Stimulated activated naive CD8-positive, alpha-beta T cell treated with anti-CD3 and anti-CD28 coated beads, Interleukin-15, amount 100 ng/mL, for 72 hours (primary cell): ENCODE measurements at regions not wholly inside any gene's neighbourhood (a gene's known extent, or its start where the extent isn't known, plus 50 kb on each side); places are given as distances from the start of the nearest gene placed in this dataset.
A peak's percentile ranks its signal among the peaks of the same experiment; 100 is the strongest.

Experiments
- ATAC-seq: fragments of 150-1000 bp; cut with Tn5 transposase; 2 replicates; pipeline ENCODE4 v1.10.0; 2021; ENCODE audit warnings: mild to moderate bottlenecking, moderate library complexity
- DNase-seq, 2 donors: peaks; one replicate each; pipeline ENCODE4 v3.0.0; 2021 to 2022
- H3K27ac Mint-ChIP-seq, 2 donors: one replicate each; pipeline ENCODE4 v1.8.0; 2022; ENCODE audit warnings: mild to moderate bottlenecking in 2 of 2, mixed read lengths in 2 of 2, moderate library complexity in 2 of 2
- H3K27me3 Mint-ChIP-seq: one replicate; pipeline ENCODE4 v1.8.0; 2022; ENCODE audit warnings: mixed read lengths
- H3K4me1 Mint-ChIP-seq: one replicate; pipeline ENCODE4 v1.8.0; 2022; ENCODE audit warnings: mild to moderate bottlenecking, mixed read lengths
- H3K4me3 Mint-ChIP-seq, 2 donors: one replicate each; pipeline ENCODE4 v1.8.0; 2022; ENCODE audit warnings: mild to moderate bottlenecking in 2 of 2, mixed read lengths in 2 of 2, moderate library complexity in 1 of 2
- H3K9me3 Mint-ChIP-seq, 2 donors: one replicate each; pipeline ENCODE4 v1.8.0; 2022; ENCODE audit warnings: mixed read lengths in 2 of 2

GRCh38 chr3:159796226-159796625 is 192.4 kb upstream of the IL12A start:
- H3K9me3 Mint-ChIP-seq, result no peaks in the 10 kb centered on the region
- no peak overlapping the region for H3K27ac Mint-ChIP-seq
- no peaks in the 10 kb centered on the region for H3K4me1 Mint-ChIP-seq
- ATAC-seq, result no peak
- no peak for DNase-seq
- H3K27me3 Mint-ChIP-seq, result no peaks in the 10 kb centered on the region
- no peak overlapping the region for H3K4me3 Mint-ChIP-seq

- H3K4me3 Mint-ChIP-seq, result no peak overlapping the region
- DNase-seq, result no peak
- no peaks in the 10 kb centered on the region for H3K9me3 Mint-ChIP-seq
- H3K4me1 Mint-ChIP-seq, result no peaks in the 10 kb centered on the region
- ATAC-seq, result peak; percentile 15
- H3K27ac Mint-ChIP-seq, result no peak overlapping the region
- no peaks in the 10 kb centered on the region for H3K27me3 Mint-ChIP-seq
Measured at GRCh38 chr3:159796744-159797143, 191.9 kb upstream of the IL12A start.

- Mint-ChIP-seq H3K9me3 (no peaks in the 10 kb centered on the region), H3K4me1 (no peaks in the 10 kb centered on the region), H3K27ac (no peak overlapping the region), H3K4me3 (no peak overlapping the region), H3K27me3 (peaks cover 8% of the 10 kb centered on the region)
- ATAC-seq (no peak), DNase-seq (no peak)
Measured at GRCh38 chr3:159797771-159798170, 190.9 kb upstream of the IL12A start.

- Mint-ChIP-seq H3K9me3 (no peaks in the 10 kb centered on the region), H3K27me3 (peaks cover 12% of the 10 kb centered on the region), H3K4me3 (no peak overlapping the region), H3K27ac (no peak overlapping the region), H3K4me1 (no peaks in the 10 kb centered on the region)
- DNase-seq (no peak), ATAC-seq (no peak)
Measured at GRCh38 chr3:159798951-159799350, 189.7 kb upstream of the IL12A start.

- DNase-seq (no peak), ATAC-seq (no peak)
- Mint-ChIP-seq H3K4me3 (no peak overlapping the region), H3K27ac (no peak overlapping the region), H3K4me1 (no peaks in the 10 kb centered on the region), H3K27me3 (peaks cover 12% of the 10 kb centered on the region), H3K9me3 (no peaks in the 10 kb centered on the region)
Measured at GRCh38 chr3:159800434-159801155, 188.0 kb upstream of the IL12A start.

- H3K4me3 Mint-ChIP-seq, result no peak overlapping the region
- ATAC-seq (no peak), DNase-seq (no peak)
- H3K27me3 Mint-ChIP-seq, result peaks cover 12% of the 10 kb centered on the region
- H3K9me3 Mint-ChIP-seq, result no peaks in the 10 kb centered on the region
- H3K4me1 Mint-ChIP-seq, result no peaks in the 10 kb centered on the region
- H3K27ac Mint-ChIP-seq, result no peak overlapping the region
Measured at GRCh38 chr3:159802864-159803263, 185.8 kb upstream of the IL12A start.

- no peak overlapping the region for H3K27ac Mint-ChIP-seq
- H3K27me3 Mint-ChIP-seq, result peaks cover 12% of the 10 kb centered on the region
- no peaks in the 10 kb centered on the region for H3K9me3 Mint-ChIP-seq
- DNase-seq, result no peak
- H3K4me1 Mint-ChIP-seq, result no peaks in the 10 kb centered on the region
- no peak for ATAC-seq
- no peak overlapping the region for H3K4me3 Mint-ChIP-seq
Measured at GRCh38 chr3:159803459-159803858, 185.2 kb upstream of the IL12A start.

- Mint-ChIP-seq H3K4me3 (no peak overlapping the region), H3K27ac (no peak overlapping the region), H3K4me1 (no peaks in the 10 kb centered on the region), H3K9me3 (no peaks in the 10 kb centered on the region), H3K27me3 (peaks cover 12% of the 10 kb centered on the region)
- ATAC-seq (peak; percentile 87), DNase-seq (peak; percentile 24 to 44)
Measured at GRCh38 chr3:159804726-159805410, 183.8 kb upstream of the IL12A start.

GRCh38 chr3:159805411-159805772 is 183.2 kb upstream of the IL12A start:
- no peaks in the 10 kb centered on the region for H3K4me1 Mint-ChIP-seq
- no peaks in the 10 kb centered on the region for H3K9me3 Mint-ChIP-seq
- H3K27me3 Mint-ChIP-seq, result peaks cover 12% of the 10 kb centered on the region
- DNase-seq (no peak), ATAC-seq (no peak)
- H3K27ac Mint-ChIP-seq, result no peak overlapping the region
- H3K4me3 Mint-ChIP-seq, result no peak overlapping the region

- H3K27ac Mint-ChIP-seq, result no peak overlapping the region
- ATAC-seq (no peak), DNase-seq (no peak)
- H3K27me3 Mint-ChIP-seq, result peaks cover 12% of the 10 kb centered on the region
- no peak overlapping the region for H3K4me3 Mint-ChIP-seq
- no peaks in the 10 kb centered on the region for H3K4me1 Mint-ChIP-seq
- H3K9me3 Mint-ChIP-seq, result no peaks in the 10 kb centered on the region
Measured at GRCh38 chr3:159806412-159806811, 182.2 kb upstream of the IL12A start.

- no peaks in the 10 kb centered on the region for H3K4me1 Mint-ChIP-seq
- no peak overlapping the region for H3K4me3 Mint-ChIP-seq
- peaks cover 8% of the 10 kb centered on the region for H3K27me3 Mint-ChIP-seq
- ATAC-seq, result no peak
- DNase-seq, result no peak
- H3K27ac Mint-ChIP-seq, result peak overlapping the region in 1 of 2 donors; percentile 24
- no peaks in the 10 kb centered on the region for H3K9me3 Mint-ChIP-seq
Measured at GRCh38 chr3:159807137-159808040, 181.2 kb upstream of the IL12A start.

GRCh38 chr3:159813822-159814531 is 174.7 kb upstream of the IL12A start:
- no peak for ATAC-seq
- Mint-ChIP-seq H3K9me3 (no peaks in the 10 kb centered on the region), H3K4me1 (no peaks in the 10 kb centered on the region), H3K27me3 (no peaks in the 10 kb centered on the region), H3K27ac (no peak overlapping the region), H3K4me3 (no peak overlapping the region)
- DNase-seq, result no peak

- Mint-ChIP-seq H3K27me3 (peaks cover 10% of the 10 kb centered on the region), H3K4me1 (no peaks in the 10 kb centered on the region), H3K4me3 (no peak overlapping the region), H3K27ac (no peak overlapping the region), H3K9me3 (no peaks in the 10 kb centered on the region)
- ATAC-seq, result no peak
- no peak for DNase-seq
Measured at GRCh38 chr3:159816512-159816911, 172.1 kb upstream of the IL12A start.

- Mint-ChIP-seq H3K27me3 (peaks cover 12% of the 10 kb centered on the region), H3K4me3 (no peak overlapping the region), H3K27ac (no peak overlapping the region), H3K9me3 (no peaks in the 10 kb centered on the region), H3K4me1 (no peaks in the 10 kb centered on the region)
- no peak for DNase-seq
- no peak for ATAC-seq
Measured at GRCh38 chr3:159817126-159817525, 171.5 kb upstream of the IL12A start.

- H3K4me1 Mint-ChIP-seq, result no peaks in the 10 kb centered on the region
- H3K9me3 Mint-ChIP-seq, result no peaks in the 10 kb centered on the region
- H3K27ac Mint-ChIP-seq, result no peak overlapping the region
- no peak for ATAC-seq
- H3K4me3 Mint-ChIP-seq, result no peak overlapping the region
- DNase-seq, result no peak
- peaks cover 17% of the 10 kb centered on the region for H3K27me3 Mint-ChIP-seq
Measured at GRCh38 chr3:159817571-159817970, 171.1 kb upstream of the IL12A start.
